Kidney epithelial cell (primary cell): ENCODE measurements at regions not wholly inside any gene's neighbourhood (a gene's known extent, or its start where the extent isn't known, plus 50 kb on each side); places are given as distances from the start of the nearest gene placed in this dataset.

Source experiments
- DNase-seq: peaks from one replicate; pipeline ENCODE4 v3.0.0-alpha.2; 2010; ENCODE audit warnings: low read depth
- H3K27me3 ChIP-seq: 2 replicates; pipeline ENCODE4 v1.6.0; 2011; ENCODE audit warnings: low read length; ENCODE audit not compliant: control insufficient read depth, insufficient read depth
- H3K36me3 ChIP-seq: 2 replicates; pipeline ENCODE4 v1.5.1; 2011; ENCODE audit warnings: low read length; ENCODE audit not compliant: control insufficient read depth, insufficient read depth
- H3K4me3 ChIP-seq: 2 replicates; pipeline ENCODE4 v1.5.1; 2011; ENCODE audit warnings: low read depth, mild to moderate bottlenecking, control low read depth, low read length
- CTCF ChIP-seq: IDR thresholded peaks from 2 replicates; pipeline ENCODE4 v1.5.1; 2011; ENCODE audit warnings: mild to moderate bottlenecking, moderate library complexity, low read length, control low read depth, inconsistent platforms; ENCODE audit not compliant: insufficient read depth, poor library complexity, severe bottlenecking

- Histone ChIP-seq H3K4me3 (no peak overlapping the region), H3K27me3 (no peaks in the 10 kb centered on the region), H3K36me3 (no peaks in the 10 kb centered on the region)
- DNase-seq = no peak
- TF ChIP-seq CTCF = no peak
Observed at GRCh38 chr5:30957591-30957990, 235.9 kb upstream of the CDH6 start.

- H3K36me3 ChIP-seq = no peaks in the 10 kb centered on the region
- no peaks in the 10 kb centered on the region for H3K27me3 ChIP-seq
- no peak for DNase-seq
- TF ChIP-seq CTCF = no peak
- H3K4me3 ChIP-seq = no peak overlapping the region
Observed at GRCh38 chr5:30956251-30956650, 237.2 kb upstream of the CDH6 start.

- H3K27me3 ChIP-seq = no peaks in the 10 kb centered on the region
- H3K36me3 ChIP-seq = no peaks in the 10 kb centered on the region
- H3K4me3 ChIP-seq = no peak overlapping the region
- no peak for TF ChIP-seq CTCF
- no peak for DNase-seq
Observed at GRCh38 chr5:30937070-30937469, 256.4 kb upstream of the CDH6 start.

GRCh38 chr5:30933599-30933998, 259.9 kb upstream of the CDH6 start:
- no peak for DNase-seq
- Histone ChIP-seq H3K36me3 (no peaks in the 10 kb centered on the region), H3K4me3 (no peak overlapping the region), H3K27me3 (no peaks in the 10 kb centered on the region)
- no peak for TF ChIP-seq CTCF

GRCh38 chr5:30932273-30933017, 261.0 kb upstream of the CDH6 start:
- TF ChIP-seq CTCF = no peak
- H3K4me3 ChIP-seq = no peak overlapping the region
- no peaks in the 10 kb centered on the region for H3K36me3 ChIP-seq
- no peak for DNase-seq
- H3K27me3 ChIP-seq = no peaks in the 10 kb centered on the region

- DNase-seq = no peak
- Histone ChIP-seq H3K27me3 (no peaks in the 10 kb centered on the region), H3K4me3 (no peak overlapping the region), H3K36me3 (no peaks in the 10 kb centered on the region)
- no peak for TF ChIP-seq CTCF
Observed at GRCh38 chr5:30930736-30931135, 262.8 kb upstream of the CDH6 start.
